PC-9 (cell line): ENCODE measurements at regions not wholly inside any gene's neighbourhood (a gene's known extent, or its start where the extent isn't known, plus 50 kb on each side); places are given as distances from the start of the nearest gene placed in this dataset.
"Not testable (repeated sequence)": the region's sequence is repeated elsewhere in the genome, so short reads cannot be mapped to it uniquely, and the experiment has no call there.

ENCODE experiments used
- CTCF ChIP-seq: fragments of 200-600 bp; sonication (generic); conservative IDR thresholded peaks from 2 replicates; pipeline ENCODE4 v1.6.1; 2017; ENCODE audit warnings: mixed run types, antibody characterized with exemption, mild to moderate bottlenecking, moderate library complexity
- EZH2 ChIP-seq: fragments of 200-600 bp; sonication (generic); IDR thresholded peaks from 2 replicates; pipeline ENCODE4 v1.8.0; 2017; ENCODE audit warnings: antibody characterized with exemption, low read depth

GRCh38 chr14:28401705-28402104 is 364.9 kb upstream of the FOXG1 start:
- not testable (repeated sequence) for TF ChIP-seq CTCF, EZH2
